NOMO-1 (cell line): ENCODE measurements at regions not wholly inside any gene's neighbourhood (a gene's known extent, or its start where the extent isn't known, plus 50 kb on each side); places are given as distances from the start of the nearest gene placed in this dataset.

Experiments used
- DNase-seq, 2 experiments: peaks; one replicate each; lab custom pipeline; 2025; ENCODE audit not compliant: unreplicated experiment in 2 of 2; lab: John Stamatoyannopoulos, UW

- DNase-seq: no peak
Observed at GRCh38 chr14:51307551-51307950, 67.5 kb downstream of the TMX1 start.

- DNase-seq: no peak
Observed at GRCh38 chr14:51308866-51309265, 68.8 kb downstream of the TMX1 start.

- DNase-seq: no peak
Observed at GRCh38 chr14:51310505-51310944, 70.5 kb downstream of the TMX1 start.

GRCh38 chr14:51314321-51315015 is 74.4 kb downstream of the TMX1 start:
- no peak for DNase-seq

GRCh38 chr14:51317373-51317772 is 77.3 kb downstream of the TMX1 start:
- DNase-seq: no peak

- no peak for DNase-seq
Observed at GRCh38 chr14:51318813-51319597, 79.0 kb downstream of the TMX1 start.

- no peak for DNase-seq
Observed at GRCh38 chr14:51321036-51321435, 81.0 kb downstream of the TMX1 start.

GRCh38 chr14:51323492-51323891 is 83.4 kb downstream of the TMX1 start:
- no peak for DNase-seq

GRCh38 chr14:51327376-51327775 is 87.3 kb downstream of the TMX1 start:
- DNase-seq: no peak

GRCh38 chr14:51328064-51328771 is 88.2 kb downstream of the TMX1 start:
- no peak for DNase-seq

GRCh38 chr14:51328772-51329353 is 88.8 kb downstream of the TMX1 start:
- DNase-seq: no peak

- no peak for DNase-seq
Observed at GRCh38 chr14:51331486-51332367, 91.7 kb downstream of the TMX1 start.

GRCh38 chr14:51333299-51333698 is 93.3 kb downstream of the TMX1 start:
- no peak for DNase-seq

GRCh38 chr14:51333901-51334521 is 94.0 kb downstream of the TMX1 start:
- no peak for DNase-seq

GRCh38 chr14:51334566-51334965 is 94.5 kb downstream of the TMX1 start:
- no peak for DNase-seq

- no peak for DNase-seq
Observed at GRCh38 chr14:51335531-51335930, 95.5 kb downstream of the TMX1 start.

- no peak for DNase-seq
Observed at GRCh38 chr14:51335961-51336723, 96.1 kb downstream of the TMX1 start.

- no peak for DNase-seq
Observed at GRCh38 chr14:51336734-51337133, 96.7 kb downstream of the TMX1 start.

GRCh38 chr14:51337520-51337919 is 97.5 kb downstream of the TMX1 start:
- no peak for DNase-seq
